SK-N-SH (cell line): ENCODE measurements at regions not wholly inside any gene's neighbourhood (a gene's known extent, or its start where the extent isn't known, plus 50 kb on each side); places are given as distances from the start of the nearest gene placed in this dataset.

ENCODE experiments used
- CTCF ChIA-PET: fragments of 300-600, 350-600 bp; formaldehyde crosslinking; extraction: SDS; loops from one replicate; lab custom pipeline; 2021; lab: Yijun Ruan, JAX
- POLR2A ChIA-PET: fragments of 350-600 bp; sonication (Branson Sonifier 250); formaldehyde crosslinking; extraction: SDS; loops from one replicate; lab custom pipeline; 2020; ENCODE audit warnings: antibody characterized with exemption, inconsistent platforms; lab: Yijun Ruan, JAX
- DNase-seq: peaks from one replicate; pipeline ENCODE4 v3.0.0; 2012
- H2AFZ ChIP-seq: fragments of 200-600 bp; sonication (generic); 2 replicates; pipeline ENCODE4 v1.8.1; 2016; ENCODE audit warnings: antibody characterized with exemption, mild to moderate bottlenecking, low read depth
- H3F3A ChIP-seq: fragments of 200-600 bp; sonication (generic); replicated peaks from 2 replicates; pipeline ENCODE3; 2016; ENCODE audit warnings: antibody characterized with exemption, mild to moderate bottlenecking; ENCODE audit not compliant: insufficient read depth
- H3K27ac ChIP-seq, 2 experiments: fragments of 200-500 bp in 1 of 2; fragments of 200-600 bp in 1 of 2; sonication (Bioruptor generic) in 1 of 2; sonication (generic), shearing (Covaris generic) in 1 of 2; 2 replicates each; pipeline versions ENCODE4 v1.5.1 to v1.6.1; 2014 to 2016; ENCODE audit warnings: low read depth in 2 of 2, inconsistent platforms in 1 of 2, low read length in 1 of 2, mild to moderate bottlenecking in 1 of 2, mixed read lengths in 1 of 2
- H3K27me3 ChIP-seq: fragments of 200-600 bp; sonication (generic), shearing (Covaris generic); 2 replicates; pipeline ENCODE4 v1.6.1; 2016; ENCODE audit warnings: mixed run types; ENCODE audit not compliant: insufficient read depth
- H3K36me3 ChIP-seq, 2 experiments: fragments of 200-500 bp in 1 of 2; fragments of 200-600 bp in 1 of 2; sonication (Bioruptor generic) in 1 of 2; sonication (generic) in 1 of 2; replicated peaks in 1 of 2; 2 replicates each; pipeline versions ENCODE3 to v1.5.1; 2014 to 2016; ENCODE audit warnings: low read length in 1 of 2, mild to moderate bottlenecking in 1 of 2; ENCODE audit not compliant: insufficient read depth in 2 of 2, control insufficient read depth in 1 of 2
- H3K4me1 ChIP-seq, 2 experiments: fragments of 200-500 bp in 1 of 2; fragments of 200-600 bp in 1 of 2; sonication (Bioruptor generic) in 1 of 2; sonication (generic), shearing (Covaris generic) in 1 of 2; 2 replicates each; pipeline versions ENCODE4 v1.5.1 to v1.6.1; 2014 to 2016; ENCODE audit warnings: low read depth in 1 of 2, low read length in 1 of 2, mixed run types in 1 of 2; ENCODE audit not compliant: insufficient read depth in 2 of 2, control insufficient read depth in 1 of 2
- H3K4me2 ChIP-seq: fragments of 200-600 bp; sonication (generic), shearing (Covaris generic); 2 replicates; pipeline ENCODE4 v1.6.1; 2017; ENCODE audit warnings: mixed run types
- H3K4me3 ChIP-seq, 2 experiments: fragments of 200-500 bp in 1 of 2; fragments of 200-600 bp in 1 of 2; sonication (Bioruptor generic) in 1 of 2; sonication (generic), shearing (Covaris generic) in 1 of 2; 2 replicates each; pipeline versions ENCODE4 v1.5.1 to v1.8.1; 2014 to 2016; ENCODE audit warnings: low read depth in 2 of 2, inconsistent platforms in 1 of 2, low read length in 1 of 2, mild to moderate bottlenecking in 1 of 2, mixed read lengths in 1 of 2, moderate library complexity in 1 of 2
- H3K79me2 ChIP-seq: fragments of 200-600 bp; sonication (generic); 2 replicates; pipeline ENCODE4 v1.8.1; 2017; ENCODE audit warnings: mild to moderate bottlenecking; ENCODE audit not compliant: insufficient read depth
- H3K9ac ChIP-seq: fragments of 200-600 bp; sonication (generic); 2 replicates; pipeline ENCODE4 v1.6.1; 2017; ENCODE audit warnings: mixed run types
- H3K9me2 ChIP-seq: fragments of 200-600 bp; sonication (generic); 2 replicates; pipeline ENCODE4 v1.6.1; 2017; ENCODE audit warnings: mixed run types
- H3K9me3 ChIP-seq: fragments of 200-600 bp; sonication (generic); 2 replicates; pipeline ENCODE4 v1.6.1; 2017; ENCODE audit warnings: mixed run types, mild to moderate bottlenecking, moderate library complexity
- H4K20me1 ChIP-seq: fragments of 200-600 bp; sonication (generic); 2 replicates; pipeline ENCODE4 v1.6.1; 2017; ENCODE audit warnings: mild to moderate bottlenecking, mixed run types; ENCODE audit not compliant: insufficient read depth
- CHD2 ChIP-seq: fragments of 150-350 bp; IDR thresholded peaks from 2 replicates; pipeline ENCODE4 v1.6.1; 2018; ENCODE audit warnings: low read length; ENCODE audit not compliant: partially characterized antibody
- EP300 ChIP-seq, 2 experiments: IDR thresholded peaks; 2 replicates each; pipeline versions ENCODE4 v1.4.0 to v1.6.1; 2012; ENCODE audit warnings: borderline replicate concordance in 1 of 2, low read depth in 1 of 2, low read length in 1 of 2
- GATA2 ChIP-seq: sonication (generic); formaldehyde crosslinking; IDR thresholded peaks from 2 replicates; pipeline ENCODE4 v1.5.0; 2020; ENCODE audit warnings: mild to moderate bottlenecking, missing genetic modification reagents
- JUND ChIP-seq: IDR thresholded peaks from 2 replicates; pipeline ENCODE4 v1.4.0; 2012
- MXI1 ChIP-seq: IDR thresholded peaks from 2 replicates; pipeline ENCODE4 v1.6.1; 2012; ENCODE audit warnings: mild to moderate bottlenecking, low read depth, low read length, improper control_type of control experiment
- NRF1 ChIP-seq: IDR thresholded peaks from 2 replicates; pipeline ENCODE4 v1.6.1; 2012; ENCODE audit warnings: low read depth, mild to moderate bottlenecking, low read length
- RAD21 ChIP-seq: IDR thresholded peaks from 2 replicates; pipeline ENCODE4 v1.6.1; 2012; ENCODE audit warnings: mild to moderate bottlenecking, low read length
- SIN3A ChIP-seq: IDR thresholded peaks from 2 replicates; pipeline ENCODE4 v1.6.1; 2012; ENCODE audit warnings: low read depth, mild to moderate bottlenecking, low read length, moderate library complexity, borderline replicate concordance
- YY1 ChIP-seq: IDR thresholded peaks from 2 replicates; pipeline ENCODE4 v1.4.0; 2012; ENCODE audit warnings: low read depth, mild to moderate bottlenecking
- WGBS: methylation state at CpG from one replicate; pipeline ENCODE4 v1.1.6; 2017; ENCODE audit warnings: low lambda C conversion rate; 5-methylcytosine and 5-hydroxymethylcytosine counted together
- TF ChIP-seq, protein P1 (sequence below): IDR thresholded peaks from 2 replicates; pipeline ENCODE4 v1.4.0; 2012; ENCODE audit warnings: low read depth, borderline replicate concordance
- TF ChIP-seq, protein P2 (sequence below): IDR thresholded peaks from 2 replicates; pipeline ENCODE4 v1.4.0; 2012; ENCODE audit warnings: low read depth, borderline replicate concordance
- TF ChIP-seq, protein P3 (sequence below): fragments of 200-600 bp; sonication (generic); IDR thresholded peaks from 2 replicates; pipeline ENCODE4 v1.6.1; 2017; ENCODE audit warnings: antibody characterized with exemption, mild to moderate bottlenecking, moderate library complexity

DNA sequence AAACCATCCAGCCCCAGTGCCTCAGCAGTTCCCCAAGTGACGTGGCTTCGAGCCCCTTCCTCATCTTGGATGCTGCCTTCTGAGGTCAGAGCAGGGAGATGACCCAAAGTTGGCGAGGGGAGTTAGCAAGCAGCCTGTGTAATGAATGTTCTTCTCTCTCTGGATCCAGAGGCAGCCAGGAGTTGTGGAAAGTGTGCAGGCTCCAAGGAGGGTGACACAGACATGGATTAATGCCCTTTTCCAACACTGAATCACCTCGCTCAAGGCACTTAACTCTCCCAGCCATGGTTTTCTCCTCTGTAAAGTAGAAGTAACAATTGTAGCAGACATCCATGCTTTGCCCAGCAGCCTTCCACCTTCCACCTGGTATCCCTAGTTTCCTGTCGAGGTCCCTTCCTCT, 64.6 kb upstream of the HAND1 start:
- no peaks in the 10 kb centered on the region for H3K36me3 ChIP-seq
- no peak overlapping the region for H3K4me3 ChIP-seq
- H3K27ac ChIP-seq = no peak overlapping the region
- H3K79me2 ChIP-seq = no peaks in the 10 kb centered on the region
- POLR2A ChIA-PET = no interaction called here
- CTCF ChIA-PET = interaction anchor here (0.6 to 2.4 kb wide), 6 partner anchors 12 to 41 kb away, joined by 3 to 9 read pairs (median 6); no protein-coding TSS in a partner anchor
- WGBS = 56% methylated on average over 5 of the region's 5 CpGs
- no peak overlapping the region for H3K4me2 ChIP-seq
- peaks cover 0 to 11% of the 10 kb centered on the region in 2 experiments; a peak in 1 of 4 replicates for H3K4me1 ChIP-seq
- no peaks in the 10 kb centered on the region for H3K9me2 ChIP-seq
- TF ChIP-seq, protein P1, sequence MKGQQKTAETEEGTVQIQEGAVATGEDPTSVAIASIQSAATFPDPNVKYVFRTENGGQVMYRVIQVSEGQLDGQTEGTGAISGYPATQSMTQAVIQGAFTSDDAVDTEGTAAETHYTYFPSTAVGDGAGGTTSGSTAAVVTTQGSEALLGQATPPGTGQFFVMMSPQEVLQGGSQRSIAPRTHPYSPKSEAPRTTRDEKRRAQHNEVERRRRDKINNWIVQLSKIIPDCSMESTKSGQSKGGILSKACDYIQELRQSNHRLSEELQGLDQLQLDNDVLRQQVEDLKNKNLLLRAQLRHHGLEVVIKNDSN = no peak
- TF ChIP-seq, protein P2, sequence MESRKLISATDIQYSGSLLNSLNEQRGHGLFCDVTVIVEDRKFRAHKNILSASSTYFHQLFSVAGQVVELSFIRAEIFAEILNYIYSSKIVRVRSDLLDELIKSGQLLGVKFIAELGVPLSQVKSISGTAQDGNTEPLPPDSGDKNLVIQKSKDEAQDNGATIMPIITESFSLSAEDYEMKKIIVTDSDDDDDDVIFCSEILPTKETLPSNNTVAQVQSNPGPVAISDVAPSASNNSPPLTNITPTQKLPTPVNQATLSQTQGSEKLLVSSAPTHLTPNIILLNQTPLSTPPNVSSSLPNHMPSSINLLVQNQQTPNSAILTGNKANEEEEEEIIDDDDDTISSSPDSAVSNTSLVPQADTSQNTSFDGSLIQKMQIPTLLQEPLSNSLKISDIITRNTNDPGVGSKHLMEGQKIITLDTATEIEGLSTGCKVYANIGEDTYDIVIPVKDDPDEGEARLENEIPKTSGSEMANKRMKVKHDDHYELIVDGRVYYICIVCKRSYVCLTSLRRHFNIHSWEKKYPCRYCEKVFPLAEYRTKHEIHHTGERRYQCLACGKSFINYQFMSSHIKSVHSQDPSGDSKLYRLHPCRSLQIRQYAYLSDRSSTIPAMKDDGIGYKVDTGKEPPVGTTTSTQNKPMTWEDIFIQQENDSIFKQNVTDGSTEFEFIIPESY = no peak
- TF ChIP-seq EP300 (IDR thresholded peaks at IDR 0.05; ENCODE audit: borderline replicate concordance in 1 of 2, low read depth in 1 of 2, low read length in 1 of 2) (no peak), GATA2 (CRISPR knock-in tag) (no peak), SIN3A (no peak), YY1 (no peak)
- TF ChIP-seq, protein P3, sequence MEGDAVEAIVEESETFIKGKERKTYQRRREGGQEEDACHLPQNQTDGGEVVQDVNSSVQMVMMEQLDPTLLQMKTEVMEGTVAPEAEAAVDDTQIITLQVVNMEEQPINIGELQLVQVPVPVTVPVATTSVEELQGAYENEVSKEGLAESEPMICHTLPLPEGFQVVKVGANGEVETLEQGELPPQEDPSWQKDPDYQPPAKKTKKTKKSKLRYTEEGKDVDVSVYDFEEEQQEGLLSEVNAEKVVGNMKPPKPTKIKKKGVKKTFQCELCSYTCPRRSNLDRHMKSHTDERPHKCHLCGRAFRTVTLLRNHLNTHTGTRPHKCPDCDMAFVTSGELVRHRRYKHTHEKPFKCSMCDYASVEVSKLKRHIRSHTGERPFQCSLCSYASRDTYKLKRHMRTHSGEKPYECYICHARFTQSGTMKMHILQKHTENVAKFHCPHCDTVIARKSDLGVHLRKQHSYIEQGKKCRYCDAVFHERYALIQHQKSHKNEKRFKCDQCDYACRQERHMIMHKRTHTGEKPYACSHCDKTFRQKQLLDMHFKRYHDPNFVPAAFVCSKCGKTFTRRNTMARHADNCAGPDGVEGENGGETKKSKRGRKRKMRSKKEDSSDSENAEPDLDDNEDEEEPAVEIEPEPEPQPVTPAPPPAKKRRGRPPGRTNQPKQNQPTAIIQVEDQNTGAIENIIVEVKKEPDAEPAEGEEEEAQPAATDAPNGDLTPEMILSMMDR = no peak
- no peak overlapping the region for H3K9ac ChIP-seq
- no peak for DNase-seq
- H4K20me1 ChIP-seq = no peaks in the 10 kb centered on the region
- no peaks in the 10 kb centered on the region for H3K9me3 ChIP-seq
- H3F3A ChIP-seq = no peaks in the 10 kb centered on the region
- H2AFZ ChIP-seq = no peak overlapping the region
- peaks cover 8% of the 10 kb centered on the region for H3K27me3 ChIP-seq

DNA sequence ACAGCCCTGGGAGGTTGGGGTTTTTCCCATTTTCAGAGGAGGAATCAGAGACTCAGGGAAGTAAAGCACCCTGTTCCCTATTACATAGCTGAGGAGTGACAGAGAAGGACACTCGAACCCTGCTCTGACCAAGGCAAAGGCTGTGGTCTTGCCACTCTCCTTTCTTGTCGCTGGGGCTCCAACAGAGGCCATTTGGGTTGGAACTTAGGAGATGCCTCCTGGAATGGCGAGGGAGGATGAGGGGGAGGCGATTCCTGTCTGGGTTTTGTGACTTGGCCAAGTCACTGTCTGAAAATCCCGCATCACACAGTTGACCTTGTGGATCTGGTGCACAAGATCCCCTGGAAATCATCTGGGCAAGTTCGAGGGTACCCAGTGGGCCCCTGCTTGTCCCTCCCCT, 64.0 kb upstream of the HAND1 start:
- H3K9ac ChIP-seq = no peak overlapping the region
- H3K36me3 ChIP-seq = no peaks in the 10 kb centered on the region
- DNase-seq = no peak
- no peak overlapping the region for H3K27ac ChIP-seq
- H3K4me3 ChIP-seq = no peak overlapping the region
- WGBS = 55% methylated on average over 6 of the region's 6 CpGs
- H3K9me2 ChIP-seq = no peaks in the 10 kb centered on the region
- no peaks in the 10 kb centered on the region for H4K20me1 ChIP-seq
- H3K79me2 ChIP-seq = no peaks in the 10 kb centered on the region
- H2AFZ ChIP-seq = no peak overlapping the region
- POLR2A ChIA-PET = no interaction called here
- peaks cover 0 to 11% of the 10 kb centered on the region in 2 experiments; a peak in 1 of 4 replicates for H3K4me1 ChIP-seq
- peaks cover 8% of the 10 kb centered on the region for H3K27me3 ChIP-seq
- CTCF ChIA-PET = interaction anchor here (0.6 to 1.7 kb wide), 5 partner anchors 12 to 42 kb away, joined by 3 to 8 read pairs (median 4); no protein-coding TSS in a partner anchor
- TF ChIP-seq RAD21 (no peak), JUND (no peak), CHD2 (no peak), NRF1 (no peak), MXI1 (no peak)
- TF ChIP-seq, all 33 proteins: peak for 0
- Histone ChIP-seq H3F3A (no peaks in the 10 kb centered on the region), H3K9me3 (no peaks in the 10 kb centered on the region), H3K4me2 (no peak overlapping the region)
